ENCODE measurements at regions not wholly inside any gene's neighbourhood (a gene's known extent, or its start where the extent isn't known, plus 50 kb on each side); places are given as distances from the start of the nearest gene placed in this dataset.

DNA sequence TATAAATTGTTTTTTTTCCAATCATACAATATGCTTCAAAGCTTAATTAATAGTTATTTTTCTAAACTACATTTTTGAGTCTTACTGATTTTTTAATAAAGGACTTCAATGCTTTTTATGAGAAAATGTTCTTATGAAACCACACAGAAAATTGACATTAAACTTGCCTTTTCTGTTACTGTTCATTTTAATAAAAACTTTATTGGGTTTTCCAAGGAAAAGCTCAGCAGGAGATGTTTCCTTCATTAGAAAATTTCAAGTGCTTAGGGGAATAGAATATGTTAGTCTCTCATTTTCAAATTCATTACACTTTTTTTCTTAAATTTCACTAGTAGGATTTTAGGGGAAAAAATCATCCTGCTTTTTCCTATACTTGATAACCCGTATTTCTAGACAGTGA is 711.4 kb downstream of the DIPK2A start:
- Histone ChIP-seq H3K4me3 (no peak overlapping the region), H3K27ac (no peak overlapping the region), H3K27me3 (no peaks in the 10 kb centered on the region), H3K9me3 (no peaks in the 10 kb centered on the region), H3K36me3 (no peaks in the 10 kb centered on the region), H3K4me1 (no peaks in the 10 kb centered on the region)
- TF ChIP-seq, protein P1, sequence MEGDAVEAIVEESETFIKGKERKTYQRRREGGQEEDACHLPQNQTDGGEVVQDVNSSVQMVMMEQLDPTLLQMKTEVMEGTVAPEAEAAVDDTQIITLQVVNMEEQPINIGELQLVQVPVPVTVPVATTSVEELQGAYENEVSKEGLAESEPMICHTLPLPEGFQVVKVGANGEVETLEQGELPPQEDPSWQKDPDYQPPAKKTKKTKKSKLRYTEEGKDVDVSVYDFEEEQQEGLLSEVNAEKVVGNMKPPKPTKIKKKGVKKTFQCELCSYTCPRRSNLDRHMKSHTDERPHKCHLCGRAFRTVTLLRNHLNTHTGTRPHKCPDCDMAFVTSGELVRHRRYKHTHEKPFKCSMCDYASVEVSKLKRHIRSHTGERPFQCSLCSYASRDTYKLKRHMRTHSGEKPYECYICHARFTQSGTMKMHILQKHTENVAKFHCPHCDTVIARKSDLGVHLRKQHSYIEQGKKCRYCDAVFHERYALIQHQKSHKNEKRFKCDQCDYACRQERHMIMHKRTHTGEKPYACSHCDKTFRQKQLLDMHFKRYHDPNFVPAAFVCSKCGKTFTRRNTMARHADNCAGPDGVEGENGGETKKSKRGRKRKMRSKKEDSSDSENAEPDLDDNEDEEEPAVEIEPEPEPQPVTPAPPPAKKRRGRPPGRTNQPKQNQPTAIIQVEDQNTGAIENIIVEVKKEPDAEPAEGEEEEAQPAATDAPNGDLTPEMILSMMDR (IDR thresholded peaks at IDR 0.05) = no peak
- ATAC-seq (no peak), DNase-seq (no peak)
- intact Hi-C loops (cut with DNase I) = no loop called here

DNA sequence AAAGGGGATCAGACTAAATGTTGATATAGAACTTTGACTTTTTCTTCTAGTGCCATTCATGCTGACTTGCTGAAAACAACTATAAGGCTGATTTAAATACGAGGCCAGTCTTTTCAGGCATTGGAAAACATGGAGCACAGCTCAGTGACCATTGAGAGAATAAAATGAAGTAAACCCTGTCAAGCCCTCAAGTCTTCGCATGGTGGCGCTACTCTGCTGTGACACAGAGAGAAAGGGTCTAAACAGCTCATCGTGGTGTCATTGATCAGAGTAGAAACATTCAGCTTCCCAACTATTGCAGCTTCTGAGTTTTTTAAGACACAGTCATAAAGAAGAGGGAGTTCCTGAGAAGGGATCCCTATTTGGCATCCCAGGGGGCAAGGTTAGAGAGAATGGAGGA is 716.2 kb downstream of the DIPK2A start:
- intact Hi-C loops (cut with DNase I) = no loop called here
- H3K9me3 ChIP-seq = no peaks in the 10 kb centered on the region
- no peak overlapping the region for H3K4me3 ChIP-seq
- ATAC-seq (no peak), DNase-seq (no peak)
- no peak overlapping the region for H3K27ac ChIP-seq
- H3K36me3 ChIP-seq = no peaks in the 10 kb centered on the region
- H3K27me3 ChIP-seq = no peaks in the 10 kb centered on the region
- TF ChIP-seq, protein P1 (IDR thresholded peaks at IDR 0.05) = no peak
- no peaks in the 10 kb centered on the region for H3K4me1 ChIP-seq

DNA sequence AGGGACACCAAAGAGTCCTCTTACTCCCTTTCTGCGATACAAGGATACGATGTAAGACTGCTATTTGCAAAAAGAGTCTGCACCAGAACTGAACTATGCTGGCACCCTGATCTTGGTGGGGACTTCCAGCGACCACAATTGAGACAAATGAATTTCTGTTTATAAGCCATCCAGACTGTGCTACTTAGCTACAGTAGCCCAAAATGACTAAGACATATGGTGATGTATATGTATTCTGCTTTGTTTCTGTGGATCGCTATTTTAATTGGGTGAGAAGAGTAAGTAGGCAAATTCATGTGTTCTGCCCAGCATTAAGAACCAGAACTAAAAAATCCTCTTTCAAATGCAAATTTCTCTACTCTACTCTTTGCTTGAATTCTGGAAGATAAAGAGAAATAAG is 720.9 kb downstream of the DIPK2A start:
- no peak for ATAC-seq
- Histone ChIP-seq H3K9me3 (peaks cover 0 to 5% of the 10 kb centered on the region in 2 donors), H3K4me1 (no peaks in the 10 kb centered on the region), H3K4me3 (no peak overlapping the region), H3K27ac (no peak overlapping the region), H3K36me3 (no peaks in the 10 kb centered on the region), H3K27me3 (no peaks in the 10 kb centered on the region)
- TF ChIP-seq, protein P1 (IDR thresholded peaks at IDR 0.05) = no peak
- intact Hi-C loops (cut with DNase I) = no loop called here
- DNase-seq = no peak

DNA sequence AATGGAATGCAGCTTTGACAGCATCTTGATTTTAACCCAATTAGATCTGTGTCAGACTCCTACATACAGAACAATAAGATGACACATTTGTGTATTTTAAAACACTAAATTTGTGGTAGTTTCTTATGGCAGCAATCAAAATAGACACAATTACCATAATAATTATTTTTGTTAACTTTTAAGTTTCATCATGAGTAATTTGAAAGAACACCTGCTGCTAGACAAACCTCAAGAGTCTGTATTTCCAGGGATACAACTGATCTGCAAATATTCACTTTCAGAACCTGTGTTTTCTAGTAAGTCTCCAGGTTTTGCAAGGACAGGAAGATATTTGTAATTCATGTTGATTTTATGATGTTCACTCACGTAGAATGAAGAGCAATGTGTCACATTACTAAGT is 736.8 kb downstream of the DIPK2A start:
- no peak for ATAC-seq
- no peak overlapping the region for H3K4me3 ChIP-seq
- intact Hi-C loops (cut with DNase I) = no loop called here
- H3K27ac ChIP-seq = no peak overlapping the region
- DNase-seq = no peak
- H3K36me3 ChIP-seq = no peaks in the 10 kb centered on the region
- H3K9me3 ChIP-seq = no peaks in the 10 kb centered on the region
- TF ChIP-seq, protein P1 (IDR thresholded peaks at IDR 0.05) = no peak
- no peaks in the 10 kb centered on the region for H3K27me3 ChIP-seq
- H3K4me1 ChIP-seq = no peaks in the 10 kb centered on the region

DNA sequence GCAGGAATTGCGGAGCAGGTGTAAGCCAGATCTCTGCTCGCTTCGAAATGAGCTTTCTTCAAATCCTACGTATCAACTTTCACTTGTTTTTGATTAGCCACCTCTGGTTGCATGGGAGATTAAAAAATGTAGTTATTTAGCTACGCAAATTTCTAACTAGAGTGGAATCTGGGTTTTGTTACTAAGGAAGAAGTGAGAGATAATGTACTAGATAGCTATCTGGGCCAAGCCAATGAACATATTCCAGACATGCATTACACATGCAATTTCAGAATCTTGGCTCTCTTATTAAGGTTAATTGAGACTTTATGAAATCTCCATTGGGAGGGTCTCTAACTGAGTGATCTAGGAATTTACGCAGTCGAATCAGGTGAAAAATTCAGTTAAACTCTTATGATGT is 765.7 kb downstream of the DIPK2A start:
- Histone ChIP-seq H3K4me1 (no peaks in the 10 kb centered on the region), H3K36me3 (no peaks in the 10 kb centered on the region), H3K27ac (no peak overlapping the region), H3K27me3 (peaks cover 0 to 5% of the 10 kb centered on the region in 2 donors), H3K9me3 (no peaks in the 10 kb centered on the region), H3K4me3 (no peak overlapping the region)
- intact Hi-C loops (cut with DNase I) = no loop called here
- ATAC-seq (no peak), DNase-seq (no peak)
- TF ChIP-seq, protein P1 (IDR thresholded peaks at IDR 0.05) = no peak

All from left lung (tissue), 4 donors.